Mammary epithelial cell (primary cell): ENCODE measurements at regions not wholly inside any gene's neighbourhood (a gene's known extent, or its start where the extent isn't known, plus 50 kb on each side); places are given as distances from the start of the nearest gene placed in this dataset.

ENCODE experiments used
- EZH2 ChIP-seq: IDR thresholded peaks from 2 replicates; pipeline ENCODE4 v1.6.1; 2012; ENCODE audit warnings: low read length, inconsistent platforms, borderline replicate concordance
- TF ChIP-seq, protein P1 (sequence below), 2 donors: IDR thresholded peaks in 1 of 2; conservative IDR thresholded peaks in 1 of 2; 2 replicates each; pipeline ENCODE4 v1.5.1; 2011 to 2012; ENCODE audit warnings: inconsistent platforms in 2 of 2, low read length in 2 of 2, mild to moderate bottlenecking in 2 of 2, control low read depth in 1 of 2, low read depth in 1 of 2; ENCODE audit not compliant: insufficient read depth in 1 of 2; ENCODE audit errors: extremely low read depth in 1 of 2

GRCh38 chr3:103453152-103453551 lies 1018.3 kb downstream of the ZPLD1 start:
- TF ChIP-seq, protein P1, sequence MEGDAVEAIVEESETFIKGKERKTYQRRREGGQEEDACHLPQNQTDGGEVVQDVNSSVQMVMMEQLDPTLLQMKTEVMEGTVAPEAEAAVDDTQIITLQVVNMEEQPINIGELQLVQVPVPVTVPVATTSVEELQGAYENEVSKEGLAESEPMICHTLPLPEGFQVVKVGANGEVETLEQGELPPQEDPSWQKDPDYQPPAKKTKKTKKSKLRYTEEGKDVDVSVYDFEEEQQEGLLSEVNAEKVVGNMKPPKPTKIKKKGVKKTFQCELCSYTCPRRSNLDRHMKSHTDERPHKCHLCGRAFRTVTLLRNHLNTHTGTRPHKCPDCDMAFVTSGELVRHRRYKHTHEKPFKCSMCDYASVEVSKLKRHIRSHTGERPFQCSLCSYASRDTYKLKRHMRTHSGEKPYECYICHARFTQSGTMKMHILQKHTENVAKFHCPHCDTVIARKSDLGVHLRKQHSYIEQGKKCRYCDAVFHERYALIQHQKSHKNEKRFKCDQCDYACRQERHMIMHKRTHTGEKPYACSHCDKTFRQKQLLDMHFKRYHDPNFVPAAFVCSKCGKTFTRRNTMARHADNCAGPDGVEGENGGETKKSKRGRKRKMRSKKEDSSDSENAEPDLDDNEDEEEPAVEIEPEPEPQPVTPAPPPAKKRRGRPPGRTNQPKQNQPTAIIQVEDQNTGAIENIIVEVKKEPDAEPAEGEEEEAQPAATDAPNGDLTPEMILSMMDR (conservative IDR thresholded peaks at IDR 0.05 in 1 of 2, IDR thresholded peaks at IDR 0.05 in 1 of 2; ENCODE audit: extremely low read depth in 1 of 2, insufficient read depth in 1 of 2, low read depth in 1 of 2, low read length in 2 of 2): no peak
- no peak for TF ChIP-seq EZH2
